SH-SY5Y (cell line): ENCODE measurements at regions not wholly inside any gene's neighbourhood (a gene's known extent, or its start where the extent isn't known, plus 50 kb on each side); places are given as distances from the start of the nearest gene placed in this dataset.

Experiments used
- GATA2 ChIP-seq: IDR thresholded peaks from 2 replicates; pipeline ENCODE4 v1.6.1; 2011; ENCODE audit warnings: mild to moderate bottlenecking, low read depth, low read length
- GATA3 ChIP-seq: IDR thresholded peaks from 2 replicates; pipeline ENCODE4 v1.6.1; 2011; ENCODE audit warnings: low read depth, mild to moderate bottlenecking, low read length, moderate library complexity

GRCh38 chr1:201633811-201634210, 94.9 kb downstream of the NAV1 start:
- TF ChIP-seq GATA3: no peak
- no peak for TF ChIP-seq GATA2
